Caco-2 (cell line): ENCODE measurements at regions not wholly inside any gene's neighbourhood (a gene's known extent, or its start where the extent isn't known, plus 50 kb on each side); places are given as distances from the start of the nearest gene placed in this dataset.

ENCODE experiments used
- BruUV-seq: library from RNA; stranded (reverse); fragments of 400-500 nt; replicated peaks from 2 replicates; lab custom pipeline; 2021; lab: Mats Ljungman, UMichigan
- CTCF ChIA-PET: fragments of 300-600 bp; sonication (Branson Sonifier 250); formaldehyde crosslinking; loops from one replicate; lab custom pipeline; 2022; ENCODE audit warnings: antibody characterized with exemption; lab: Charles Lee
- POLR2A ChIA-PET: fragments of 300-600 bp; sonication (Branson Sonifier 250); formaldehyde crosslinking; loops from one replicate; lab custom pipeline; 2022; ENCODE audit warnings: antibody characterized with exemption; lab: Charles Lee
- DNase-seq, 2 experiments: peaks; one replicate each; pipeline versions ENCODE4 v3.0.0 to v3.0.0-alpha.2; 2020 to 2022
- H3K27me3 ChIP-seq: replicated peaks from 2 replicates; pipeline ENCODE4 v1.6.0; 2011; ENCODE audit warnings: low read length; ENCODE audit not compliant: control insufficient read depth, insufficient read depth
- H3K36me3 ChIP-seq: 2 replicates; pipeline ENCODE4 v1.5.1; 2011; ENCODE audit warnings: low read length; ENCODE audit not compliant: control insufficient read depth, insufficient read depth
- H3K4me1 ChIP-seq: fragments of 250-450 bp; sonication (Bioruptor Pico); 2 replicates; pipeline ENCODE4 v1.5.1; 2020; ENCODE audit warnings: mild to moderate bottlenecking
- H3K4me3 ChIP-seq: 2 replicates; pipeline ENCODE4 v1.5.1; 2011; ENCODE audit warnings: low read depth, mild to moderate bottlenecking, control low read depth, low read length
- H3K9me3 ChIP-seq: fragments of 250-450 bp; sonication (Bioruptor Pico); 2 replicates; pipeline ENCODE4 v1.5.1; 2020; ENCODE audit warnings: mild to moderate bottlenecking, moderate library complexity
- H3K27ac Mint-ChIP-seq: one replicate; pipeline ENCODE4 v1.8.0; 2022; ENCODE audit warnings: mixed read lengths; ENCODE audit not compliant: unreplicated experiment
- H3K27me3 Mint-ChIP-seq: one replicate; pipeline ENCODE4 v1.8.0; 2022; ENCODE audit warnings: mixed read lengths; ENCODE audit not compliant: insufficient read depth, unreplicated experiment
- H3K36me3 Mint-ChIP-seq: one replicate; pipeline ENCODE4 v1.8.0; 2022; ENCODE audit warnings: mild to moderate bottlenecking, mixed read lengths; ENCODE audit not compliant: insufficient read depth, unreplicated experiment
- H3K4me1 Mint-ChIP-seq: one replicate; pipeline ENCODE4 v1.8.0; 2022; ENCODE audit warnings: low read depth, mixed read lengths; ENCODE audit not compliant: unreplicated experiment
- H3K4me3 Mint-ChIP-seq: one replicate; pipeline ENCODE4 v1.8.0; 2022; ENCODE audit warnings: mild to moderate bottlenecking, moderate library complexity, mixed read lengths; ENCODE audit not compliant: unreplicated experiment
- H3K9me3 Mint-ChIP-seq: one replicate; pipeline ENCODE4 v1.8.0; 2022; ENCODE audit warnings: mixed read lengths; ENCODE audit not compliant: unreplicated experiment
- CTCF ChIP-seq, 2 experiments: fragments of 200-600 bp in 1 of 2; IDR thresholded peaks; 1 replicate in 1 of 2; 2 replicates in 1 of 2; pipeline versions ENCODE4 v1.5.1 to v1.8.0; 2011 to 2022; ENCODE audit warnings: antibody characterized with exemption in 1 of 2, control low read depth in 1 of 2, inconsistent platforms in 1 of 2, low read depth in 1 of 2, low read length in 1 of 2, mild to moderate bottlenecking in 1 of 2, moderate library complexity in 1 of 2; ENCODE audit not compliant: insufficient read depth in 1 of 2, severe bottlenecking in 1 of 2, unreplicated experiment in 1 of 2
- intact Hi-C: fragments of 100-400 bp; cut with micrococcal nuclease; formaldehyde crosslinking; loops from one replicate; pipeline ENCODE4 v1.10.0; 2022; ENCODE audit not compliant: unreplicated experiment

- H3K9me3 ChIP-seq: no peaks in the 10 kb centered on the region
- no peaks in the 10 kb centered on the region for H3K9me3 Mint-ChIP-seq
- H3K4me3 ChIP-seq: no peak overlapping the region
- no peaks in the 10 kb centered on the region for H3K36me3 Mint-ChIP-seq
- peaks cover 19% of the 10 kb centered on the region for H3K27me3 Mint-ChIP-seq
- no peak overlapping the region for H3K27ac Mint-ChIP-seq
- no peaks in the 10 kb centered on the region for H3K4me1 ChIP-seq
- no peak for TF ChIP-seq CTCF (IDR thresholded peaks at IDR 0.05; ENCODE audit: insufficient read depth in 1 of 2, low read depth in 1 of 2, low read length in 1 of 2, severe bottlenecking in 1 of 2, unreplicated experiment in 1 of 2)
- ChIA-PET POLR2A (no interaction called here), CTCF (no interaction called here)
- intact Hi-C loops: no loop called here
- no peak overlapping the region for H3K4me3 Mint-ChIP-seq
- BruUV-seq: no TSS peak
- no peaks in the 10 kb centered on the region for H3K4me1 Mint-ChIP-seq
- no peaks in the 10 kb centered on the region; the same call in 1 of the 2 replicates for H3K27me3 ChIP-seq
- no peak for DNase-seq
- no peaks in the 10 kb centered on the region for H3K36me3 ChIP-seq
Measured at GRCh38 chr14:96633096-96633495, 130.9 kb downstream of the PAPOLA start.

DNA sequence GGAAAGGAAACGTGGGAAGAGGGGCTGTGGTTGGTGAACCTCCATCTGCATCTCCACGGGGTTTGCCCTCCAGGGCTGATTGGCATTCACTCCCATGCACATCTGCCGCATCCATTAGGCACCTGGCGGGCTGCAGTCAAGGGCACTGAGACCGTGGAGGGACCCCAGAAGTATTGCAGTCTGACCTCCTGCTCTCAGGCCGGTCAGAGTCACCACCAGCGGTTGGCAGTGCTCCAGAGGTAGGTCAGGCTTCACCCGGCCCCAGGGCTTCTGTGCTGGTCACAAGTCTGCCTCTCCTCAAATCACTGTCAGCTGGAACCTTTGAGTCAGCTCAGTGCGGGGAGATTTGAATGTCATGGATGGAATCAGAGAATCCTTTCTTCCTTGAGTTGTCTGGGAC, 132.3 kb downstream of the PAPOLA start:
- no peaks in the 10 kb centered on the region for H3K36me3 Mint-ChIP-seq
- H3K4me3 Mint-ChIP-seq: no peak overlapping the region
- no peaks in the 10 kb centered on the region for H3K9me3 Mint-ChIP-seq
- H3K27me3 Mint-ChIP-seq: peaks cover 19% of the 10 kb centered on the region
- Histone ChIP-seq H3K36me3 (no peaks in the 10 kb centered on the region), H3K4me3 (no peak overlapping the region), H3K9me3 (no peaks in the 10 kb centered on the region), H3K4me1 (no peaks in the 10 kb centered on the region), H3K27me3 (no peaks in the 10 kb centered on the region; the same call in 1 of the 2 replicates)
- H3K27ac Mint-ChIP-seq: no peak overlapping the region
- POLR2A ChIA-PET: no interaction called here
- TF ChIP-seq CTCF (IDR thresholded peaks at IDR 0.05; ENCODE audit: insufficient read depth in 1 of 2, low read depth in 1 of 2, low read length in 1 of 2, severe bottlenecking in 1 of 2, unreplicated experiment in 1 of 2): no peak
- no peaks in the 10 kb centered on the region for H3K4me1 Mint-ChIP-seq
- CTCF ChIA-PET: no interaction called here
- no peak for DNase-seq
- no TSS peak for BruUV-seq
- intact Hi-C loops: no loop called here

GRCh38 chr14:96634896-96635295, 132.7 kb downstream of the PAPOLA start:
- peaks cover 19% of the 10 kb centered on the region for H3K27me3 Mint-ChIP-seq
- Histone ChIP-seq H3K27me3 (no peaks in the 10 kb centered on the region; the same call in 1 of the 2 replicates), H3K4me3 (no peak overlapping the region), H3K4me1 (no peaks in the 10 kb centered on the region), H3K9me3 (no peaks in the 10 kb centered on the region), H3K36me3 (no peaks in the 10 kb centered on the region)
- ChIA-PET CTCF (no interaction called here), POLR2A (no interaction called here)
- DNase-seq: no peak
- no peak overlapping the region for H3K27ac Mint-ChIP-seq
- H3K36me3 Mint-ChIP-seq: no peaks in the 10 kb centered on the region
- no TSS peak for BruUV-seq
- no peak for TF ChIP-seq CTCF (IDR thresholded peaks at IDR 0.05; ENCODE audit: insufficient read depth in 1 of 2, low read depth in 1 of 2, low read length in 1 of 2, severe bottlenecking in 1 of 2, unreplicated experiment in 1 of 2)
- intact Hi-C loops: no loop called here
- H3K4me1 Mint-ChIP-seq: no peaks in the 10 kb centered on the region
- no peak overlapping the region for H3K4me3 Mint-ChIP-seq
- H3K9me3 Mint-ChIP-seq: no peaks in the 10 kb centered on the region
